ENCODE measurements at regions not wholly inside any gene's neighbourhood (a gene's known extent, or its start where the extent isn't known, plus 50 kb on each side); places are given as distances from the start of the nearest gene placed in this dataset.
"Not testable (repeated sequence)": the region's sequence is repeated elsewhere in the genome, so short reads cannot be mapped to it uniquely, and the experiment has no call there.

GRCh38 chr5:36507332-36507952, 99.0 kb upstream of the SLC1A3 start:
- TF ChIP-seq CTCF (conservative IDR thresholded peaks at IDR 0.05), result peak; percentile 95
- peaks cover 8% of the 10 kb centered on the region for H3K9me3 Mint-ChIP-seq
- peak; percentile 93 for DNase-seq
- H3K27ac Mint-ChIP-seq, result no peak overlapping the region
- H3K4me1 Mint-ChIP-seq, result peaks cover 5% of the 10 kb centered on the region
- no peaks in the 10 kb centered on the region for H3K27me3 ChIP-seq (ENCODE audit: control insufficient read depth, insufficient read depth, low read length, poor library complexity, severe bottlenecking)
- no peak overlapping the region for H3K27ac ChIP-seq (ENCODE audit: low read depth, low read length)
- 37 to 54% methylated on average over 2 to 6 of the region's 6 CpGs for WGBS, 2 experiments (ENCODE audit: insufficient coverage in 1 of 2, insufficient read length in 1 of 2)
- H3K36me3 Mint-ChIP-seq (ENCODE audit: low read depth), result no peaks in the 10 kb centered on the region
- H3K4me3 ChIP-seq (ENCODE audit: low read length), result no peak overlapping the region
- H3K9me3 ChIP-seq (ENCODE audit: control insufficient read depth, low read length), result no peaks in the 10 kb centered on the region
- no peaks in the 10 kb centered on the region for H3K36me3 ChIP-seq (ENCODE audit: control insufficient read depth, insufficient read depth, low read length)
- H3K9ac ChIP-seq (ENCODE audit: extremely low read depth, low read length, poor library complexity, severe bottlenecking), result no peak overlapping the region
- peaks cover 17% of the 10 kb centered on the region for H3K27me3 Mint-ChIP-seq (ENCODE audit: insufficient read depth)
- H3K4me1 ChIP-seq (ENCODE audit: control insufficient read depth, insufficient read depth, low read length), result no peaks in the 10 kb centered on the region
- no peak overlapping the region for H3K4me3 Mint-ChIP-seq

- not testable (repeated sequence) for H3K27ac ChIP-seq (ENCODE audit: low read depth, low read length); H3K27me3 ChIP-seq (ENCODE audit: control insufficient read depth, insufficient read depth, low read length, poor library complexity, severe bottlenecking); DNase-seq; H3K27ac Mint-ChIP-seq; H3K4me1 ChIP-seq (ENCODE audit: control insufficient read depth, insufficient read depth, low read length); H3K36me3 Mint-ChIP-seq (ENCODE audit: low read depth); H3K9me3 ChIP-seq (ENCODE audit: control insufficient read depth, low read length); H3K4me3 ChIP-seq (ENCODE audit: low read length); H3K4me3 Mint-ChIP-seq; H3K36me3 ChIP-seq (ENCODE audit: control insufficient read depth, insufficient read depth, low read length); H3K4me1 Mint-ChIP-seq; H3K9me3 Mint-ChIP-seq; H3K9ac ChIP-seq (ENCODE audit: extremely low read depth, low read length, poor library complexity, severe bottlenecking)
- peaks cover 18% of the 10 kb centered on the region for H3K27me3 Mint-ChIP-seq (ENCODE audit: insufficient read depth)
- 67 to 86% methylated on average over 1 to 5 of the region's 5 CpGs for WGBS, 2 experiments (ENCODE audit: insufficient coverage in 1 of 2, insufficient read length in 1 of 2)
Measured at GRCh38 chr5:36508331-36508730, 98.1 kb upstream of the SLC1A3 start.

GRCh38 chr5:36513647-36514046, 92.8 kb upstream of the SLC1A3 start:
- not testable (repeated sequence) for H3K36me3 ChIP-seq (ENCODE audit: control insufficient read depth, insufficient read depth, low read length); H3K9ac ChIP-seq (ENCODE audit: extremely low read depth, low read length, poor library complexity, severe bottlenecking); DNase-seq; H3K27ac ChIP-seq (ENCODE audit: low read depth, low read length); H3K9me3 ChIP-seq (ENCODE audit: control insufficient read depth, low read length); H3K4me1 ChIP-seq (ENCODE audit: control insufficient read depth, insufficient read depth, low read length); H3K4me3 ChIP-seq (ENCODE audit: low read length); H3K4me3 Mint-ChIP-seq; H3K4me1 Mint-ChIP-seq; H3K36me3 Mint-ChIP-seq (ENCODE audit: low read depth); H3K27me3 ChIP-seq (ENCODE audit: control insufficient read depth, insufficient read depth, low read length, poor library complexity, severe bottlenecking); H3K27ac Mint-ChIP-seq
- peaks cover 18% of the 10 kb centered on the region for H3K27me3 Mint-ChIP-seq (ENCODE audit: insufficient read depth)
- WGBS, 2 experiments (ENCODE audit: insufficient coverage in 1 of 2, insufficient read length in 1 of 2), result 90% methylated on average over 3 of the region's 3 CpGs; no CpG with 5 or more reads in 1 of the 2 experiments
- H3K9me3 Mint-ChIP-seq, result peaks cover 11% of the 10 kb centered on the region

- Histone ChIP-seq H3K27ac (ENCODE audit: low read depth, low read length) (no peak overlapping the region), H3K9ac (ENCODE audit: extremely low read depth, low read length, poor library complexity, severe bottlenecking) (no peak overlapping the region), H3K27me3 (ENCODE audit: control insufficient read depth, insufficient read depth, low read length, poor library complexity, severe bottlenecking) (no peaks in the 10 kb centered on the region), H3K4me3 (ENCODE audit: low read length) (no peak overlapping the region), H3K36me3 (ENCODE audit: control insufficient read depth, insufficient read depth, low read length) (no peaks in the 10 kb centered on the region), H3K4me1 (ENCODE audit: control insufficient read depth, insufficient read depth, low read length) (no peaks in the 10 kb centered on the region), H3K9me3 (ENCODE audit: control insufficient read depth, low read length) (no peaks in the 10 kb centered on the region)
- H3K4me3 Mint-ChIP-seq, result no peak overlapping the region
- H3K9me3 Mint-ChIP-seq, result no peaks in the 10 kb centered on the region
- H3K36me3 Mint-ChIP-seq (ENCODE audit: low read depth), result no peaks in the 10 kb centered on the region
- WGBS, 2 experiments (ENCODE audit: insufficient coverage in 1 of 2, insufficient read length in 1 of 2), result 92 to 100% methylated on average over 2 of the region's 2 CpGs
- DNase-seq, result no peak
- no peaks in the 10 kb centered on the region for H3K27me3 Mint-ChIP-seq (ENCODE audit: insufficient read depth)
- no peak for TF ChIP-seq CTCF (conservative IDR thresholded peaks at IDR 0.05)
- H3K4me1 Mint-ChIP-seq, result peaks cover 7% of the 10 kb centered on the region
- H3K27ac Mint-ChIP-seq, result no peak overlapping the region
Measured at GRCh38 chr5:36519881-36520280, 86.5 kb upstream of the SLC1A3 start.
